DMS53 treated with DMSO at 0.1 percent for 48 hours (cell line): ENCODE measurements at regions not wholly inside any gene's neighbourhood (a gene's known extent, or its start where the extent isn't known, plus 50 kb on each side); places are given as distances from the start of the nearest gene placed in this dataset.

Experiments used
- DNase-seq: peaks from one replicate; lab custom pipeline; 2025; ENCODE audit not compliant: unreplicated experiment; lab: John Stamatoyannopoulos, UW

GRCh38 chr5:21184581-21184980, 1196.6 kb upstream of the CDH18 start:
- no peak for DNase-seq

DNA sequence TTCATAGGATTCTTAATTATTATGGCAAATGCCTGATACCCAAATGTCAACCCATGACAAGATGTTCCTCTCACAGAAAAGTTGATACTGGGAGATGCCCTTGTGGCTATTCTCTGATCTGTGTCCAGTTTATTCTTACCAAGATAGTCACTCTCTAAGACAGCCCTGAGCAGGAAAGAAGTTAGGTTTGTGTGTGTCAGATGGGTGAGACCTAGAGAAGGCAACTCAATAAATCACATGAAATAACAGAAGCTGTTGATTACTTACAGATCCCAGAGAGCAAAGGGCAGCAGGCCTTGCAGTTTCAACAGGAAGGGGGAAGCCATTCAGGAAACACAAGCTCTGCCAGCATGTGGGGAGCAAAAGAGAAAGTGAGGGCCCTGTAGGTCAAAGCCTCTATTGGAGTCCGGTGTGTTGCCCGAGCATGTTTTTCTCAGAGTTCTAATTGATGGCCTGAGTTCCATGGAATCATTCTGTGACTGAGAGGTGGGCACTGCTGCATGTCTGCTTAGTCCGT, 1193.7 kb upstream of the CDH18 start:
- no peak for DNase-seq

- no peak for DNase-seq
These were observed 1185.5 kb upstream of the CDH18 start for GRCh38 chr5:21173526-21173925.

DNA sequence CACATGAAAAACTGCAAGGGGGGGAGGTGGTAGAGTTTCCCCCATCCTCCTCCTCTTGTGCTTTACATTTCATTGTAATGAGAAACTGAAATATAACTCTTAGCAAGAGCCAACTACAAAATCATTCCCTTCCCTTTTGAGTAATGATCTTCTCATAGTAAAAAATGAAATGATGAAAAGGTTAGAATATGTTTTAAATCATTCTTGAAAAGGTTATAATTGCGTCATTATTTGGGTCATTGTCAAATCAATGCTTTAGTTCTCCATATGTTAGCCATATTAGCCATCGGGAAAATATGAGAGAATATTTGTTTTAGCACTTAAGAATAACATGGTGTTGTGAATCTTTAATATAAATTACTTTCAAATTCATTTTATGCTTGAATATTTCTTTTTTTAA, 1185.0 kb upstream of the CDH18 start:
- DNase-seq, result no peak

DNA sequence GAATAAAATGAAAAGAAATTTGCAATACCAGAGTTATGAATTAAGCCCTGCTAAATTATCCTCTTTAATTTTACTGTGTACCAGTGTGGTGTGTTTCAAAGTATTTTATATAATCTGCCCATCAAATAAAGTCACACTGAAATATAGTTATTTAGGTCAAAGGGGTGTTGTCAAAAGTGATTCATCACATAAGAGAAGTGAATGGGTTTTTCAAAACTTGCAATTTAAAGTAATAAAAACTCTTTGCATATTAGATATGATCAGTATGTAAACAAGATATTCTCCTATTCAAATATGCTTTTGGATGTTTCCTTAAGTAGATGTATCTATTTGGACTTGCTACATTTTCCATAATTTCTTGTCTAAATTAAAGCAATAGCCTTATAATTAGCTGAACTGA, 1183.0 kb upstream of the CDH18 start:
- DNase-seq, result no peak

DNA sequence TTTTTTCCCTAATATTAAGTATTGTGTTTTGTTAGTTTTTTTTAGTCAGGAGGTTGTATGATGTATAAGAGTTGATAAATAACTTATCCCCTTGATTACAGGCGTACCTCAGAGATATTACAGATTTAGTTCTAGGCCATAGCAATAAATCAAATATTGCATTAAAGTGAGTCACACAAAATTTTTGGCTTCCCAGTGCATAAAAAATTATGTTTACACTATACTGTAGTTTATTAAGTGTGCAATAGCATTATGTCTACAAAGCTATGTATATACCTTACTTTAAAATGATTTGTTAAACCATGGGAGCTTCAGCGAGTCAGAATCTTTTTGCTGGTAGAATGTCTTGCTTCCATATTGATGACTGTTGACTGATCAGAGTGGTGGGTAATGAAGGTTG, 1180.6 kb upstream of the CDH18 start:
- DNase-seq, result no peak

DNA sequence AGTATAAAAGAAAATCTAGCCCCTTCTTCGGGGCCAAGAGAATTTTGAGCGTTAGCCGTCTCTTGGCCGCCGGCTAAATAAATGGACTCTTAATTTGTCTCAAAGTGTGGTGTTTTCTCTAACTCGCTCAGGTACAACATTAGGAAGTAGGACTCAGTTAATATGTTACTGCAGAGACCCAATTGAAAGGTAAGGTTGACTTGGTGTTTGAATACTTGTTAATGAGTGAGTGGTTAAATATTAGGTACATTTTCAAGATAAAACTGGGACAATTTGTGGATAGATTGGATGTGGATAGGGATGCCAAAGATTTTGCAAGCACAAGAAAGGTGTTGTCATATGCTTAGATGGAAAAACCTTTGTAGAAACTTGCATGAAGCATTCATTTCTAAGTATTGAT, 1177.3 kb upstream of the CDH18 start:
- DNase-seq, result no peak

DNA sequence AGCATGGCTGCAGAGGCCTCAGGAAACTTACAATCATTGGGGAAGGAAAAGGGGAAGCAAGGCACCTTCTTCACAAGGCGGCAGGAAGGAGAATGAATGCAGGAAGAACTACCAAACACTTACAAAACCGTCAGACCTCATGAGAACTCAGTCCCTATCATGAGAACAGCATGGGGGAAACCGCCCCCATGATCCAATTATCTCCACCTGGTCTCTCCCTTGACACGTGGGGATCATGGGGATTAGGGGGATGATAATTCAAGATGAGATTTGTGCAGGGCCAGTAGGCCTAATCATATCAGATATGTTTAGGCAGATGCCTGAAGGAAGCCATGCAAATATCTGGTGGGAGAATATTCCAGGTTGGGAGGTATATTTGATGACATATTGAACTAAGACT, 1176.4 kb upstream of the CDH18 start:
- no peak for DNase-seq

DNA sequence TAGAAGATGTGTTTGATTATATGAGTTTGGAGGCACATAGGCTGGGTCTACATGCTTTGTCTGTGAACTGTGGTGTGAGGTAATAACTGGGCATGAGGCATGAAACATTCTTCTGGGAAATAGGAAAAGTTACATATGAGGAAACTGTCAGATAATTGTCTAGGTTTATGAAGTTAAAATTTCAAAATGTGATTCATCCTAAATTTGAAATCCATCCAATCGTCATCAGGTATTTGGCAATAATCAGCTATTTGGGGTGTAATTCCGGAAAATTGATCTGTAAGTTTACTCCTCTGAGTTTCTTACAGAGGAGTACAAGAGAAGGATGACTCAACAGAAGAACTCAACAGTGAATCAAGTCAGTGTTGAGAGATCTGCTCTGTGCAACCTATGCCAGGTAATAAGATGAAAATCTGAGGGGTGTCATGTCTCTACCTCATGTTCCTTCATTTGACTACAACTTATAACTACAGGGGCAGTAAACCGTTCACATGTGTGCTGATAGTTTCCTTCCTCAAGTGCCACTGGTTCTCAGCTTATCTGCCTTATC, 1171.6 kb upstream of the CDH18 start:
- no peak for DNase-seq

GRCh38 chr5:21154526-21154925, 1166.5 kb upstream of the CDH18 start:
- DNase-seq, result peak; percentile 38

- peak; percentile 96 for DNase-seq
These were observed 1164.6 kb upstream of the CDH18 start for GRCh38 chr5:21152611-21153010.

- peak; percentile 57 for DNase-seq
These were observed 1157.4 kb upstream of the CDH18 start for GRCh38 chr5:21145376-21145775.

DNA sequence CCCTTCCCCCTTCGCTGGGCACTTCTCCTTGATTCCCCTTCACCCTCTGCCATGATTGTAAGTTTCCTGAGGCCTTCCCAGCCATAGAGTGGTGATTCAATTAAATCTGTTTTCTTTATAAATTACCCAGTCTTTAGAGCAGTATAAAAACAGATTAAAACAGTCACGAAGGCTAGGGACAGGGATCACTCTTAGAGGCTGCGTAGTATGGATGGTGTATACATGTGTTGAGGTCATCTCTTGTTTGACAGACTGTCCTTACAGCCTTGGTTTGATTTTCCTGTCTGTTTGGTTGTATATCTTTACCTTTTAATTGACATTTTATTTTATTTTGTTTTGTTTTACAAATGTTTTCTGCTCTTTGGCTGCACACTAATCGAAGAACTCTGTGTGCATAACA, 1155.7 kb upstream of the CDH18 start:
- DNase-seq, result no peak

DNA sequence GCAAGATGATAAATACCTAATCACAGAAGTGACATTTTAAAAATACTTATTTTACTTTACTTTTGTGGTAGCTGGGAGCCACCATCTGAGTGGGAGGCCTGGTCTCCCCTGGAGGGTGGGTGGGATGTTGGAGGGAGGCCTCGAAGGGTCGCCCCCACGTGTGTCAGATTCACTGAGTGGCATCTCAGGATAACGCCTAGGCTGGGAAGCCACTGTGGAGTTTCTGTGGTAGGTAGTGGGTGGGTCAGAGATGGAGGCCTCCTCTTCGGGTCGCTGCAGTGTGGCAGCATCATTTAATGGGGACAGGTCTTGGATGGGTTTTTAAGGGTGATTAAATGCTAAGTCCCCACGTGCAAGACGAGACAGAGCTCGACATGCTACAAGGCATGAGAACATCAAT, 1154.8 kb upstream of the CDH18 start:
- DNase-seq, result no peak

GRCh38 chr5:21140987-21141386, 1153.0 kb upstream of the CDH18 start:
- DNase-seq, result no peak

DNA sequence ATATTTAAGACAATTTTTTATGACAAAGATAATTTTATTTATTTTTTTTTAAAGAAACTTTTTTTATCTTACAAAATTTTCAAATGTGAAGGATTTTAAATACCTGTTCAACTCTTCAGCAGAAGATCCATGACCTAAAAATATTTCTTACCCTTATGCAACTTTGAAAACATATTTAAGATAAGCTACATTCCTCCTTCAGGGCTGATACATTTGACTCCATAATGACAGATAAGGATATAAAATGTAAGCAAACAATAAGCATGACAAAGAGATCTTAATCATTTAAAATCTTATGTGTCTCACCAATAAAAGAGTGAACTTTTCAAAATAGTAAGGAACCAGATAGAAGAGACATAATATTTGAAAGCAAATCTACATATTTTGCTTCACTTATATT, 1138.2 kb upstream of the CDH18 start:
- no peak for DNase-seq

DNA sequence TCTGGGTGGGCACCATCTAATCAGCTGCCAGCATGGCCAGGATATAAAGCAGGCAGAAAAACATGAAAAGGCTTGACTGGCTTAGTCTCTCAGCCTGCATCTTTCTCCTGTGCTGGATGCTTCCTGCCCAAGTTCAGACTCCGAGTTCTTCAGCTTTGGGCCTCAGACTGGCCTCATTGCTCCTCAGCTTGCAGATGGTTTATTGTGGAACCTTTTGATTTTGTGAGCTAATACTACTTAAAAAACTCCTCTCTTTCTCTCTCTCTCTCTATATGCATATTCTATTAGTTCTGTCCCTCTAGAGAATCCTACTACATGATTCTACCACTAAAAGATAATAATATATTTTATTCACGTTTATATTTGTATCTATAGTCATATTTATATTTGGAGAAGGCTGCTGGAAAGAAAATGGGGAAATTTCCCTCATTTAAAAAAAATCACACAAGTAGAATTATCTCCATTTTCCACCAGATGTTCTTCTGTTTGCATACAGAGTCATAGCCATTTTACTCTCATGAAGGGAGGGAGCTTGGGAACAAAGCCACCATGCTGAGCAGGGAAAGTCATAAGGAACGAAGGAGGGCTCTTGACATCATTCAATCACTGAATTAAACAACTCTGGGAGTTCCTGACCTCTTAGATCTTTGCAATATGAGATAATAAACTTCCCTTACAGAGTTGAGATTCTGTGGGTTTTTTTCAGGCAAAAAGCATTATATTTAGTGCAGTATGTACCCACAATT, 1137.4 kb upstream of the CDH18 start:
- peak; percentile 58 for DNase-seq

GRCh38 chr5:21121213-21121612, 1133.2 kb upstream of the CDH18 start:
- DNase-seq, result no peak

GRCh38 chr5:21097661-21098060, 1109.7 kb upstream of the CDH18 start:
- no peak for DNase-seq

DNA sequence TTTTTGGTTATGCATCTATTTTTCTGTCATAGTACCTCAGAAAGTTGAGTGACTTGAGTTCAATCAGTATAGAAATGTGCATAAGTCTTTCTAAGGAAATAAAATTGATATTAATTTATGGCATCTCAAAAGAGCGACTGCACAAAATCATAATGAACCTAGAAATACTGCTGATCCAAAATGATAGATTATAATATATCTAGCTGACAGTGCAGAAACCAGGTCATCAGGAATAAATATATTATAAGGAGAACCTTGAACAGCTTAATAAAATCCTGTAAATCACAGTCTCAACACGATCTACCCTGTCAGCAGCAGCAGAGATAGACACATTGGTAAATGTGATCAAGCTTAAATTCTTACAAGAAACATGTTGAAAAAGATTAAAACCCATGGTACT, 1106.6 kb upstream of the CDH18 start:
- no peak for DNase-seq

GRCh38 chr5:21087766-21088165, 1099.8 kb upstream of the CDH18 start:
- DNase-seq, result no peak

GRCh38 chr5:21085791-21086190, 1097.8 kb upstream of the CDH18 start:
- DNase-seq, result no peak

DNA sequence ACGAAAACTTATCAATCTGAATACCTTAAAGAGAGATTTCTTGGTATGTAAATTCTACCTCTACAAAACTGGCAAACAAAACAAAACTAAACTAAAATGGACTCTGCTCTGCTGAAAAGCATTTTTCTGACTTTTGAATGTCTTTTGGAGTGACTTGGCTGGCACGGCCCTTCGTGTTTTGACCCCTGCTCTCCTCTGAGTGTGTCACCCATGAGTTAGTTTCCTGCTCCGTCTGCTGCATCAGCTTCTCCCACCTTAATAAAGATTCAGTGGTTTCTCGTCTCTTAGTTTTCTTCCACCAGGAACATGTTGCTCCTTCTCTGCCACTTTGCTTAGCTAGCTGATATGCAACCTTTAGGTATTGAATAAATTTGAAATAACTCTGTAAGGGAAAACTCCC, 1084.0 kb upstream of the CDH18 start:
- no peak for DNase-seq
